Transverse colon (tissue), 4 donors: ENCODE measurements at regions not wholly inside any gene's neighbourhood (a gene's known extent, or its start where the extent isn't known, plus 50 kb on each side); places are given as distances from the start of the nearest gene placed in this dataset.

Experiments
- POLR2A ChIP-seq: fragments of 450-650 bp; IDR thresholded peaks from one replicate; pipeline ENCODE4 v1.6.1; 2016; ENCODE audit warnings: antibody characterized with exemption, mild to moderate bottlenecking, moderate library complexity
- POLR2AphosphoS5 ChIP-seq, 3 donors: sonication (generic); formaldehyde crosslinking; IDR thresholded peaks; one replicate each; pipeline ENCODE4 v1.6.1; 2016; ENCODE audit warnings: antibody characterized with exemption in 3 of 3
- TF ChIP-seq, protein P1 (sequence below), 5 experiments: fragments of 200-600 bp in 3 of 5; fragments of 450-650 bp in 2 of 5; sonication (generic) in 3 of 5; IDR thresholded peaks; 1 replicate in 2 of 5; 2 replicates in 3 of 5; pipeline ENCODE4 v1.5.1; 2016 to 2017; ENCODE audit warnings: antibody characterized with exemption in 5 of 5, inconsistent platforms in 3 of 5, mild to moderate bottlenecking in 2 of 5, moderate library complexity in 1 of 5

DNA sequence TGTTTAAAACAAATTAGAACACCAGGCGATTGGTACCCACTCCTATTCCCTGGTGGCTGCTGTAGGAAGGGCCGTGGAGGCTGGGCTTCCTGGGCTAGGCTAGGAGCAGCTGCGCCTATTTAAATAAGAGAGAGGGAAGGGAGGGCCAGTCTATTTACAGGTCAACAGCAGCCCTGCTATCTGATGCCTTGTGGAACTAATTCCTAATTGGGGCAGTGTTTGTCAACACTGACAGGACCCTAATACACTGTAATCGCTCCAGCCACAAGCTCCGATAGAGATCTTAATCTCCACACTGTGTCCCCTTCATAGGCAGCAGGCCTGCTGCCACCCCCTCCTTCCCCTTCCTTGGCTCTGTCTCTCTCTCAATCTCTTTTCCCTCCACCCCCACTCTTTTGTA is 116.9 kb upstream of the SOX14 start:
- TF ChIP-seq POLR2A: no peak
- TF ChIP-seq, protein P1, sequence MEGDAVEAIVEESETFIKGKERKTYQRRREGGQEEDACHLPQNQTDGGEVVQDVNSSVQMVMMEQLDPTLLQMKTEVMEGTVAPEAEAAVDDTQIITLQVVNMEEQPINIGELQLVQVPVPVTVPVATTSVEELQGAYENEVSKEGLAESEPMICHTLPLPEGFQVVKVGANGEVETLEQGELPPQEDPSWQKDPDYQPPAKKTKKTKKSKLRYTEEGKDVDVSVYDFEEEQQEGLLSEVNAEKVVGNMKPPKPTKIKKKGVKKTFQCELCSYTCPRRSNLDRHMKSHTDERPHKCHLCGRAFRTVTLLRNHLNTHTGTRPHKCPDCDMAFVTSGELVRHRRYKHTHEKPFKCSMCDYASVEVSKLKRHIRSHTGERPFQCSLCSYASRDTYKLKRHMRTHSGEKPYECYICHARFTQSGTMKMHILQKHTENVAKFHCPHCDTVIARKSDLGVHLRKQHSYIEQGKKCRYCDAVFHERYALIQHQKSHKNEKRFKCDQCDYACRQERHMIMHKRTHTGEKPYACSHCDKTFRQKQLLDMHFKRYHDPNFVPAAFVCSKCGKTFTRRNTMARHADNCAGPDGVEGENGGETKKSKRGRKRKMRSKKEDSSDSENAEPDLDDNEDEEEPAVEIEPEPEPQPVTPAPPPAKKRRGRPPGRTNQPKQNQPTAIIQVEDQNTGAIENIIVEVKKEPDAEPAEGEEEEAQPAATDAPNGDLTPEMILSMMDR (IDR thresholded peaks at IDR 0.05): no peak
- TF ChIP-seq POLR2AphosphoS5 (IDR thresholded peaks at IDR 0.05): no peak
